Adrenal gland (tissue), 9 donors: ENCODE measurements at regions not wholly inside any gene's neighbourhood (a gene's known extent, or its start where the extent isn't known, plus 50 kb on each side); places are given as distances from the start of the nearest gene placed in this dataset.

Experiments used
- DNase-seq, 7 donors: peaks; one replicate each; pipeline ENCODE4 v3.0.0-alpha.2; 2019 to 2020
- H3K27ac ChIP-seq, 5 donors: fragments of 200-600 bp; sonication (generic) in 4 of 5; 1 replicate in 3 of 5; 2 replicates in 2 of 5; pipeline versions ENCODE4 v1.5.1 to v1.8.0; 2016 to 2020; ENCODE audit warnings: mild to moderate bottlenecking in 1 of 5
- H3K27me3 ChIP-seq: fragments of 200-600 bp; 2 replicates; pipeline ENCODE4 v1.8.0; 2021
- H3K36me3 ChIP-seq, 2 donors: fragments of 200-600 bp; replicated peaks in 1 of 2; 1 replicate in 1 of 2; 2 replicates in 1 of 2; pipeline versions ENCODE4 v1.5.1 to v1.8.0; 2018 to 2022
- H3K4me1 ChIP-seq, 2 donors: fragments of 200-600 bp; replicated peaks in 1 of 2; 1 replicate in 1 of 2; 2 replicates in 1 of 2; pipeline versions ENCODE4 v1.5.1 to v1.8.0; 2018 to 2021
- H3K4me3 ChIP-seq, 4 donors: fragments of 200-600 bp; sonication (generic) in 3 of 4; one replicate each; pipeline ENCODE4 v1.5.1; 2016 to 2018
- H3K9me3 ChIP-seq, 3 donors: fragments of 200-600 bp; sonication (generic) in 1 of 3; replicated peaks in 1 of 3; 1 replicate in 2 of 3; 2 replicates in 1 of 3; pipeline versions ENCODE4 v1.5.1 to v1.8.0; 2016 to 2021
- POLR2A ChIP-seq, 2 donors: fragments of 450-650 bp; IDR thresholded peaks; one replicate each; pipeline ENCODE4 v1.6.1; 2017; ENCODE audit warnings: antibody characterized with exemption in 2 of 2, mild to moderate bottlenecking in 2 of 2, moderate library complexity in 1 of 2
- WGBS, 4 donors: extraction: QIAGEN DNeasy Blood & Tissue Kit in 2 of 4; methylation state at CpG; one replicate each; pipeline versions ENCODE4 v1.1.5 to v1.1.7; 2013 to 2017; 5-methylcytosine and 5-hydroxymethylcytosine counted together
- intact Hi-C, 2 donors: fragments of 100-400 bp; cut with DNase I; formaldehyde crosslinking; loops; one replicate each; pipeline versions ENCODE4 v1.14.1 to v1.15.0; 2022 to 2023
- TF ChIP-seq, protein P1 (sequence below), 6 experiments: fragments of 450-650 bp in 4 of 6; fragments of 200-600 bp in 2 of 6; sonication (generic) in 1 of 6; IDR thresholded peaks; 1 replicate in 5 of 6; 2 replicates in 1 of 6; pipeline versions ENCODE4 v1.5.1 to v1.8.0; 2016 to 2021; ENCODE audit warnings: antibody characterized with exemption in 6 of 6, mild to moderate bottlenecking in 2 of 6, moderate library complexity in 1 of 6
- donor health status: healthy with polysubstance abuse.
- donor health status: Bipolar disorder and iron deficiency.
- donor health status: DM: yes; HTN: yes; CAD: no.
- donor health status: DM: no; HTN: no; CAD: no.
- donor health status: DM: no; HTN: no; CAD: no.

DNA sequence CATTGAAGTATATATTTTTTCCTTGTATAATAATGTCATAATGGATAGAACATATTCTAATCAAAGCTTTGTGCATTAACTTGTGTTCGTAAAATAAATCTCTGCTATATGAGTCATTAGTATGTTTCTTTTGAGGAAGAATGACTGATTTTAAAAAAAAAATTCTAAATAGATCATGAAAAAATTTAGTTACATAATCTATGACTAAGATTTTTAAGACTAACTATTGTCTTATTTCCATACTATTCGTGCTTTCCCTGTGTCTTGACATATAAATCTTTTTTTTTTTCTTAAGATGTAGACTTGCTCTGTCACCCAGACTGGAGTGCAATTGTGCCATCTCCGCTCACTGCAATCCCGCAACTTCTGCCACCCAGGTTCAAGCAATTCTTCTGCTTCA, 226.1 kb downstream of the DSEL start:
- intact Hi-C loops = no loop called here
- WGBS, 4 donors = 56 to 89% (median 75%) methylated on average over 4 of the region's 4 CpGs
- Histone ChIP-seq H3K4me3 (no peak overlapping the region), H3K36me3 (no peaks in the 10 kb centered on the region), H3K9me3 (no peaks in the 10 kb centered on the region), H3K27me3 (no peaks in the 10 kb centered on the region), H3K27ac (no peak overlapping the region), H3K4me1 (no peaks in the 10 kb centered on the region)
- DNase-seq = no peak
- TF ChIP-seq, protein P1, sequence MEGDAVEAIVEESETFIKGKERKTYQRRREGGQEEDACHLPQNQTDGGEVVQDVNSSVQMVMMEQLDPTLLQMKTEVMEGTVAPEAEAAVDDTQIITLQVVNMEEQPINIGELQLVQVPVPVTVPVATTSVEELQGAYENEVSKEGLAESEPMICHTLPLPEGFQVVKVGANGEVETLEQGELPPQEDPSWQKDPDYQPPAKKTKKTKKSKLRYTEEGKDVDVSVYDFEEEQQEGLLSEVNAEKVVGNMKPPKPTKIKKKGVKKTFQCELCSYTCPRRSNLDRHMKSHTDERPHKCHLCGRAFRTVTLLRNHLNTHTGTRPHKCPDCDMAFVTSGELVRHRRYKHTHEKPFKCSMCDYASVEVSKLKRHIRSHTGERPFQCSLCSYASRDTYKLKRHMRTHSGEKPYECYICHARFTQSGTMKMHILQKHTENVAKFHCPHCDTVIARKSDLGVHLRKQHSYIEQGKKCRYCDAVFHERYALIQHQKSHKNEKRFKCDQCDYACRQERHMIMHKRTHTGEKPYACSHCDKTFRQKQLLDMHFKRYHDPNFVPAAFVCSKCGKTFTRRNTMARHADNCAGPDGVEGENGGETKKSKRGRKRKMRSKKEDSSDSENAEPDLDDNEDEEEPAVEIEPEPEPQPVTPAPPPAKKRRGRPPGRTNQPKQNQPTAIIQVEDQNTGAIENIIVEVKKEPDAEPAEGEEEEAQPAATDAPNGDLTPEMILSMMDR (IDR thresholded peaks at IDR 0.05) = no peak
- TF ChIP-seq POLR2A (IDR thresholded peaks at IDR 0.05) = no peak

DNA sequence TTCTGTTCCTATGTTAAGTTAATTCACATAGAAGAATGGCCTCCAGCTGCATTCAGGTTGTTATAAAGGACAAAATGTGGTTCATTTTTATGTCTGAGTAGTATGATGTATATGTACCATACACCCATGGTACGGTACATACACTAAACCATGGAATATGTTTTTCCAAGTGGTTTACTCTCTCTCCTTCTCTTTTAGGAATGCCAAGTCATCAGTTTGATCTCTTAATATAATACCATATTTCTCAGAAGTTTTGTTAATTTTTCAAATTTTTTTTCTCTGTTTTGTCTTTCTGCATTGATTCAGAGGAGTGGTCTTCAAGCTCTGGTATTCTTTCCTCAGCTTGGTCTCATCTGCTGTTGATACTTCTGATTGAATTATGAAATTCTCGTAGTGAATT, 230.9 kb downstream of the DSEL start:
- Histone ChIP-seq H3K36me3 (no peaks in the 10 kb centered on the region), H3K4me3 (no peak overlapping the region), H3K27me3 (no peaks in the 10 kb centered on the region), H3K27ac (no peak overlapping the region), H3K4me1 (no peaks in the 10 kb centered on the region), H3K9me3 (no peaks in the 10 kb centered on the region)
- TF ChIP-seq, protein P1 (IDR thresholded peaks at IDR 0.05) = no peak
- no peak for TF ChIP-seq POLR2A (IDR thresholded peaks at IDR 0.05)
- DNase-seq = no peak
- intact Hi-C loops = no loop called here
- WGBS, 4 donors = 85 to 93% (median 88%) methylated on average over 2 of the region's 2 CpGs

DNA sequence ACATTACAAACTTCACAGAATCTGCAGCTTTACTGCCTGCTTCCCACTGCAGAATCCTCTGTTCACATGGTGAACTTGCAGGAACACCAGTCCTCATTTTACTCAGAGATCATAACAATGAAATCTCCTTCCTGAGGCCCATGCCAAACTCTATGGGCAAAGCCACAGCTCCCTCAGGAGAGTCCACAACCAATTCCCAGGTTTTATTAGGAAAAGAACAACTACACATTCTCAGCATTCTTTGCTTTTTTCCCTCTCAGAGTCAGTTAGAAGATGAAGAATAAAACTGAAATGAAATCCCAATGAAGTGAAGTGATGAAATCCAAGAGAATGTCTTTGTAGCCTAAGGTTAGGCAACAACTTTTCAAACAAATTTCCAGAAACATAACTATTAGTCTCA, 233.7 kb downstream of the DSEL start:
- H3K36me3 ChIP-seq = no peaks in the 10 kb centered on the region
- no peaks in the 10 kb centered on the region for H3K27me3 ChIP-seq
- no peaks in the 10 kb centered on the region for H3K9me3 ChIP-seq
- TF ChIP-seq POLR2A (IDR thresholded peaks at IDR 0.05) = no peak
- no peak overlapping the region for H3K4me3 ChIP-seq
- no peak for DNase-seq
- H3K27ac ChIP-seq = no peak overlapping the region
- no peaks in the 10 kb centered on the region for H3K4me1 ChIP-seq
- intact Hi-C loops = no loop called here

DNA sequence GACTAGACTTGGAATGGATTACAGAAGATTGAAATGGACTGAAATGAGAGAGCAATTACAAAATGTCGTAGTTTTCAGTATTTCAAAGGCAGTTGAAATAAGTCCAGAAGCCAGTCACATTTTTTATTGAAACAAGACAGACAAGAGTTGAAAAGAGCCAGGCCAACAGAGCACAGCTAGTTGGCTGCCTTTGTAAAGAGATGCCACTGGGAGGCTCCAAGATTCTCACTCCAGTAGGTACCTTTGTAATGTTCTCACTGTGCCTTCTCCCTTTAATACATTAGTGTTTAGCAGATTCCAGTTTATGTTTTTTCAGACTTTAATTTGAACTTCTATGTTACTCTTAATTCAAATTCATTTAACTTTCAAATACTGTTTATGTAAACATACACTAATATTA, 234.8 kb downstream of the DSEL start:
- no peak for TF ChIP-seq POLR2A (IDR thresholded peaks at IDR 0.05)
- TF ChIP-seq, protein P1 (IDR thresholded peaks at IDR 0.05) = no peak
- Histone ChIP-seq H3K4me3 (no peak overlapping the region), H3K27ac (no peak overlapping the region), H3K9me3 (no peaks in the 10 kb centered on the region), H3K27me3 (no peaks in the 10 kb centered on the region), H3K36me3 (no peaks in the 10 kb centered on the region), H3K4me1 (no peaks in the 10 kb centered on the region)
- intact Hi-C loops = no loop called here
- 61 to 67% (median 66%) methylated on average over 1 of the region's 1 CpG for WGBS, 4 donors
- DNase-seq = no peak

DNA sequence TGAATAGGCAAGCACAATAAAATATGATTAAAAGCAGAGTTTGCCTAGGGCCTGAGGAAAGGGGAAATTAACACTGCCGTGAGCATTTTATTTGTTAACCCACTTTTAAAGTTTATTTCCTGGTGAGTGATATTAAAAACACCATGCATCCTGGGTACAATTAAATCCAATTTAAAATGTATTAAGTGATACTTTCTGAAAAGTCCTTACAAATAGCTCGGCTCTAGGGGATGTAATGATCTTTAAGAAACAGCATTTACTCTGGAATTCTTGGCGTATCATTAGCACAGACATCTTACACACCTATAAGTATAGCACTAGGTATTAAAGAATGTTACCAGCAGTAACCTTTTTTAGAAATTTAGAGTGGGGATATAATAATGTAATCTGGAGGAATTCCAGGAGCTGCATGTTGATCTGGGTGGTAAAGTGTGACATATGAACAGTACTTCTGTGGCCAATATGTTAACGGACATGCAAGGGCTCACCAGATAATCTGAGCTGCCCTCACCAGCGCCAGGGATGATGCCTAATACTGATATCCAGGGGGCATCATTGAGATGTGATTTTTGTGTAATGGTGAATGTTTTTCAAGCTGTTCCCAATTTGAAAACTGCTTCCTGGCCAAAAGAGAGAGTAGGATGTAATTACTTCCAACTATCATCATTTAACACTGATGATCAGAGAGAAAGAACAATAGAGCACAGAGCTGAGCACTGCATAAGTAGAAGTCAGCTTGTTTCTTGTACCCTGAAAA, 235.9 kb downstream of the DSEL start:
- H3K27me3 ChIP-seq = no peaks in the 10 kb centered on the region
- no peak overlapping the region for H3K27ac ChIP-seq
- WGBS, 4 donors = 70 to 75% (median 71%) methylated on average over 5 of the region's 5 CpGs
- DNase-seq = no peak
- no peak overlapping the region for H3K4me3 ChIP-seq
- intact Hi-C loops = no loop called here
- H3K9me3 ChIP-seq = no peaks in the 10 kb centered on the region
- H3K36me3 ChIP-seq = no peaks in the 10 kb centered on the region
- no peak for TF ChIP-seq POLR2A (IDR thresholded peaks at IDR 0.05)
- TF ChIP-seq, protein P1 (IDR thresholded peaks at IDR 0.05) = no peak
- H3K4me1 ChIP-seq = no peaks in the 10 kb centered on the region
